HUES48 (cell line): ENCODE measurements at regions not wholly inside any gene's neighbourhood (a gene's known extent, or its start where the extent isn't known, plus 50 kb on each side); places are given as distances from the start of the nearest gene placed in this dataset.

Experiments used
- H3K27ac ChIP-seq: one replicate; pipeline ENCODE4 v1.7.0; 2013; ENCODE audit warnings: low read depth, low read length, inconsistent platforms
- H3K27me3 ChIP-seq: 2 replicates; pipeline ENCODE4 v1.6.1; 2013; ENCODE audit warnings: mild to moderate bottlenecking, low read length; ENCODE audit not compliant: control insufficient read depth, insufficient read depth
- H3K36me3 ChIP-seq: 2 replicates; pipeline ENCODE4 v1.6.1; 2013; ENCODE audit warnings: low read length; ENCODE audit not compliant: control insufficient read depth, insufficient read depth
- H3K4me1 ChIP-seq: 2 replicates; pipeline ENCODE4 v1.6.1; 2013; ENCODE audit warnings: mild to moderate bottlenecking, low read length; ENCODE audit not compliant: control insufficient read depth, insufficient read depth
- H3K4me3 ChIP-seq: 2 replicates; pipeline ENCODE4 v1.5.1; 2013; ENCODE audit warnings: mild to moderate bottlenecking, low read depth, low read length
- H3K9ac ChIP-seq: 2 replicates; pipeline ENCODE4 v1.6.1; 2013; ENCODE audit warnings: mild to moderate bottlenecking, low read depth, low read length, moderate library complexity
- H3K9me3 ChIP-seq: 2 replicates; pipeline ENCODE4 v1.6.1; 2013; ENCODE audit warnings: low read length; ENCODE audit not compliant: control insufficient read depth, insufficient read depth

DNA sequence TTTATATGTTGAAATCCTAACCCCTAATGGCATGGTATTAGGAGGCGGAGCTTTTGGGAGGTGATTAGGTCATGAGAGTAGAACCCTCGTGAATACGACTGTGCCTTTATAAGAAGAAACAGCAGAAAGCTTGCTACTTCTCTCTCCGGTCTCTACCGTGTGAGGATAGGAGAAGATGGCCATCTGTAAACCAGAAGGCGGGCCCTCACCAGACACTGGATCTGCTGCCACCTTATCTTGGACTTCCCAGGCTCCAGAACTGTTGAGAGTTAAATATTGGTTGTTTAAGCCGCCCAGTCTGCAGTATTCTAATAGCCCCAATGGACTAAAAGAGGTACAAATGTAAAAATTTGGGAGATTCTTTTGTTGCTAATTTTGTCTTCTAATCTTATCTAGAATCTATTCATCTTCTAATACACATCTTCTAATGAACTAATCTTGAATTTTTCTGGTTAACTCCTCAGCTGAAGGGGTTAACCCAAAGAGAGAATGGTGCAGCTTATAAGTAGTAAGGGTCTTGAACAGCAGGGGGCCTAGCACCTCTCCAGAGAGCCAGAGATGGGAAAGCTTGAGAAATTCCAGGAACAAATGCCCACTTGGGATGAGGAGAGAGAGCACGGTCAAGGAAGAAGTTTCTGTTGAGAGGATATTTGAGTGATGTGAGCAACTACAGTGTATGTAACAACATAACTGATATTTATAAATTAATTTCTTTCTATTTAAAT lies 264.0 kb upstream of the GRIP1 start:
- no peaks in the 10 kb centered on the region for H3K36me3 ChIP-seq
- H3K4me3 ChIP-seq: no peak overlapping the region
- H3K4me1 ChIP-seq: peaks cover 33% of the 10 kb centered on the region
- no peaks in the 10 kb centered on the region for H3K27me3 ChIP-seq
- no peak overlapping the region for H3K9ac ChIP-seq
- no peaks in the 10 kb centered on the region for H3K9me3 ChIP-seq
- H3K27ac ChIP-seq: no peak overlapping the region

GRCh38 chr12:66944365-66944764 lies 265.5 kb upstream of the GRIP1 start:
- no peaks in the 10 kb centered on the region for H3K9me3 ChIP-seq
- H3K27me3 ChIP-seq: no peaks in the 10 kb centered on the region
- H3K27ac ChIP-seq: peak overlapping the region; percentile 36
- H3K4me3 ChIP-seq: no peak overlapping the region
- H3K36me3 ChIP-seq: no peaks in the 10 kb centered on the region
- H3K4me1 ChIP-seq: peaks cover 33% of the 10 kb centered on the region
- H3K9ac ChIP-seq: no peak overlapping the region

- peaks cover 33% of the 10 kb centered on the region for H3K4me1 ChIP-seq
- no peaks in the 10 kb centered on the region for H3K36me3 ChIP-seq
- H3K9ac ChIP-seq: no peak overlapping the region
- H3K4me3 ChIP-seq: no peak overlapping the region
- no peaks in the 10 kb centered on the region for H3K9me3 ChIP-seq
- H3K27ac ChIP-seq: no peak overlapping the region
- H3K27me3 ChIP-seq: no peaks in the 10 kb centered on the region
These were observed 266.4 kb upstream of the GRIP1 start for GRCh38 chr12:66945189-66945817.

DNA sequence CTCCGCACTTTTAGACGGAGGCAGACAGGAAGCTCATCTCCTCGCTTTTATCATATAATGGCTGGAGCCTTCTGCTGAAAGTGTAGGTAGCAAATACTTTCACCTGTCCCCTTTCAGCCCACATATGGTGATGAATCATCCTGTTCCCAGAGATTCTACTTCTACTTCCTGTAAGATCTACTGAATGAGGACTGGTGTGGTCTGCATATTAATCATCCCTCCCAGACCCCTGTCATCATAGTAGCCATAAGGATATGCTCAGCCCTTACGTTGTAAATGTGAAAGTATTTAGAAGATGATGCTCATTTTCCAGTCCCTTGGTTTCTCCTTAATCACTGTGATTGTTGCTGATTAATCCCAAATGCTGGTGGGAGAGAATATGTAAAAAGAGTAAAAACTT lies 268.2 kb upstream of the GRIP1 start:
- H3K27me3 ChIP-seq: no peaks in the 10 kb centered on the region
- H3K4me1 ChIP-seq: peaks cover 24% of the 10 kb centered on the region
- no peak overlapping the region for H3K4me3 ChIP-seq
- H3K36me3 ChIP-seq: no peaks in the 10 kb centered on the region
- no peak overlapping the region for H3K9ac ChIP-seq
- no peaks in the 10 kb centered on the region for H3K9me3 ChIP-seq
- no peak overlapping the region for H3K27ac ChIP-seq

- Histone ChIP-seq H3K4me1 (no peaks in the 10 kb centered on the region), H3K9ac (no peak overlapping the region)
These were observed 273.8 kb upstream of the GRIP1 start for GRCh38 chr12:66952668-66953067.

DNA sequence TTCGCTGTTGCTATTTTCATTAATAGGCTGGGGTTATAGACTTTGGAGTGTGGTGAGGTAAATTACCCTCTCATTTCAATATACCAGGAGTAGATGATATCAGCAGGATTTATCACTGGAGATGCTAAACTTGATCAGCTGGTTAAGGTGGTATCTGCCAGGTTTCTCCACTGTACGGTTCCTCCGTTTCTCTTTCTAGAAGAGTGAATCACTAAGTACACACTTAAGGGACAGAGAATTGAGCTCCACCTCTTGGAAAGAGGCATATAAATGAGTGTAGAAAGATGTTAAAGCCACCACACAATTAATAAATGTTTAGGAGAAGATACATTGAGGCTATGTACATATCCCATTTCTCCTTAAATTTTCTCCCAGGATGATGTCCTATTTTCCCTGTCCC lies 277.4 kb upstream of the GRIP1 start:
- Histone ChIP-seq H3K9ac (no peak overlapping the region), H3K4me3 (no peak overlapping the region), H3K4me1 (peaks cover 14% of the 10 kb centered on the region), H3K9me3 (no peaks in the 10 kb centered on the region), H3K27ac (no peak overlapping the region), H3K27me3 (no peaks in the 10 kb centered on the region), H3K36me3 (no peaks in the 10 kb centered on the region)

More at GRCh38 chr12:66952668-66953067, 273.8 kb upstream of the GRIP1 start:
- no peak overlapping the region for H3K4me3 ChIP-seq
- no peaks in the 10 kb centered on the region for H3K36me3 ChIP-seq
- H3K9me3 ChIP-seq: no peaks in the 10 kb centered on the region
- H3K27ac ChIP-seq: no peak overlapping the region
- H3K27me3 ChIP-seq: no peaks in the 10 kb centered on the region

- no peaks in the 10 kb centered on the region for H3K9me3 ChIP-seq
- H3K4me3 ChIP-seq: no peak overlapping the region
- no peak overlapping the region for H3K27ac ChIP-seq
- peaks cover 20% of the 10 kb centered on the region for H3K4me1 ChIP-seq
- H3K9ac ChIP-seq: no peak overlapping the region
- H3K36me3 ChIP-seq: no peaks in the 10 kb centered on the region
- no peaks in the 10 kb centered on the region for H3K27me3 ChIP-seq
These were observed 280.4 kb upstream of the GRIP1 start for GRCh38 chr12:66959276-66959675.

GRCh38 chr12:66960006-66960405 lies 281.1 kb upstream of the GRIP1 start:
- H3K4me3 ChIP-seq: no peak overlapping the region
- H3K36me3 ChIP-seq: no peaks in the 10 kb centered on the region
- H3K9me3 ChIP-seq: no peaks in the 10 kb centered on the region
- no peak overlapping the region for H3K9ac ChIP-seq
- H3K4me1 ChIP-seq: peaks cover 20% of the 10 kb centered on the region
- H3K27ac ChIP-seq: no peak overlapping the region
- H3K27me3 ChIP-seq: no peaks in the 10 kb centered on the region

GRCh38 chr12:66960704-66961690 lies 282.1 kb upstream of the GRIP1 start:
- Histone ChIP-seq H3K9ac (no peak overlapping the region), H3K27ac (peak overlapping the region; percentile 22), H3K4me3 (peak overlapping the region; percentile 3; the same call in 1 of the 2 replicates), H3K36me3 (no peaks in the 10 kb centered on the region), H3K4me1 (peaks cover 20% of the 10 kb centered on the region), H3K9me3 (no peaks in the 10 kb centered on the region), H3K27me3 (no peaks in the 10 kb centered on the region)

DNA sequence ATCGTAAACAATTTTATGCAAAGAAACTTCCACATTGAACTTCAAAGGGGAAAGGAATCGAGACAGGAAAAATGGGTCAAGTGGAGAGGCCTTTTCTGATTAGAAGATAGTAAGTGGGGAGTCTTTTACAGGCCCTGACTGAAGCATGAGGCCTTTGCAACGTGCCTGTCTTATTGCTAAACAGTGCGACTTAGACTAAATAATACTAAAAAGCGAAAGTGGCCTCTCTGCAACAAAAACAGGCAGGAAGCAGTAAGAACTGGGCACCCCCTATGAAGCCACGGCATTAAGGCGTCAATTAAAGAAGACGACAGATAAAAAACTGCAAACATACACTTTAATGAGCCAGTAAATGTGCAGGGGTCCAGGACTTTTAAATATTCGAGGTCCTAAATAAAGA lies 283.4 kb upstream of the GRIP1 start:
- Histone ChIP-seq H3K9ac (no peak overlapping the region), H3K4me3 (no peak overlapping the region)

More for the DNA sequence above, 283.4 kb upstream of the GRIP1 start:
- Histone ChIP-seq H3K4me1 (peaks cover 20% of the 10 kb centered on the region), H3K9me3 (no peaks in the 10 kb centered on the region), H3K36me3 (no peaks in the 10 kb centered on the region), H3K27ac (no peak overlapping the region), H3K27me3 (no peaks in the 10 kb centered on the region)
